ENCODE measurements at regions not wholly inside any gene's neighbourhood (a gene's known extent, or its start where the extent isn't known, plus 50 kb on each side); places are given as distances from the start of the nearest gene placed in this dataset.

DNA sequence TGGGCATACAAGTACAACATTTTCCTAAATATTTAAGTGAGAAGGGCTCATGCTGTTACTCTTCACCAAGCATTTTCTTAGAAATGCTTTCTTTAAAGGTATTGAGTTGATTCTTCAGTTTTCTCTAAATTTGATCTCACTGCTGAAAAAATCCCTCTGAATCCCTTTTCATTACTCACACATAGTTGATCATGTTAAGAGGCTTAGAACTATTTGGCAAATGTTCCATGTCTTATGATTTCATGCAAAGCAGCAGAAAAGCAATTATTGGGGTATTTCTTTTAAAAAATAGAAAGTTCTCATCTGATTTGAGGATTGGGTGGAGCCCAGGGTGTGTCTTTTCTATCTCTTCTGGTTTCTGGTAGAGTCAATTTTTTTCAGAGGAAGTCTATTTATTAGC, 1079.8 kb upstream of the ZEB2 start:
- peak; percentile 75 for DNase-seq

DNA sequence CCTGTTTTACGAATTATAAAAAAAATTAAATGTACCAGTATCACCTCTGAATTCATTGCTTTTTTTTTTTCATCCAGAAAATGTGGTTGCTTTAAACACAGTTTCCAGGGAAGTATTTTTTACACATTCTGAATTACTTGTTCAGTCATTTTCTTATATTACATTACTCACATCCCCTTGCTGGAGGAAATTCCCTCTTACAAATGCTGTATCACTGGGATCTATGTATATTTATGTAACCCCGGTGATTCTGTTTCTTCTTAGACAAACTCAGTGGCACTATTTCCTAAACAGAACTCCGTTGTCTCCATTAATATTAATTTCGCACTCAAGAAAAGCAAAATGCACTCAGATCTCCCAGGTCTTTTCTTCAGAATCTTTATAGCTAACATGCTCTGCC, 1078.5 kb upstream of the ZEB2 start:
- DNase-seq, result peak; percentile 76

DNA sequence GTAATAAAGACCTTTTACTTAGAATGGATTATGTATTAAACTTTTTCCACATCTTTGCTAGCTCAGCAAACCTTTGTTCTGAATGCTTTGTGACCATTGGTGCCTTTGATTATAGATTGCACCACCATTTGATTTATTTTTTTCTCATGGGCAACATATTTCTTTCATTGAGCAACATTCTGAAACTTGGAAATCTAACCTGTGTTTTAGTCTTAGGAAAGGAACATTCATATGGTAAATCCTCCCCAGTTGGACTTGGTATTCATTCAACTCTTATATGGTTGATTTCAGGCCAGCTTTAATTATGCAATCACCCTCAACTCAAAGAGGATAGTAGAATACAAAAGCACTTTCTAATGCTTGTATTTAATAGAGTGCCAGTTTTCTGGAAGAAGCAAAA, 1077.9 kb upstream of the ZEB2 start:
- DNase-seq, result no peak

DNA sequence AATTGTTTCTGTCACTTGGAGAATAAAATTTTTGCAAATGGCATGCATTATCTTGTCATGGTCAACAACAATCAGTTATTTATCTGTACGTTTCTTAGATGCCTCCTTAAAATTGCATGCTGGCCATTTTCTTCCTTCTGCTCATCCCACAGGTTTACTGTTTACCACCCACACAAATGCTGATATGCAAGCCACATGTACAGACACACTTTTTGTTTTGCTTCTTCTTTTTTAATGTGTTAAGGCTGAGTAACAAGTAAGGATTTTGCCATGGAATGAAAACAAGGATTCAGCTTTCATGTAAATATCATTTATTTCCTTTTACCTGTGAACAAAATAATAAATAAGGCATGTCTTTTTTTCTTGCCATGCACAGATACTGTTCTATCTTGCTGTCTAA, 1077.1 kb upstream of the ZEB2 start:
- DNase-seq, result no peak

DNA sequence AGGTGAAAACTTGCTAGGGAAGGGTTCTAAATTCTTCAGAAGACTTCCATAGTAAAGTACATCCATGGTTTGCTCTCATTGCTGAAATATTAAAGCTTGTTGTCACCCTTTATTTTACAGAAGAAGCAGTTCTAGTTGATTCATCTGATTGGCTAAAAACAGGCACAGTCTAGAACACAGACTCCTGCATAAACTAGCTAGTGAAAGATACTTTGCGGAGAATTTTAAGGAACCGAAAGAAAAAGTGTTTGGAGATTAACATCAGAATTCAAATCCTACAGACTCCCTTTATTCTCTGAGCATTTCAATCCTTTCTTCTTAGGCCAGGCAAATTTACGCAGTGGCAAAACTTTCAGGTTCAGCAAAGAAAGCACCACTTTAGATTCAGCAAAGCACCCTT, 1076.5 kb upstream of the ZEB2 start:
- DNase-seq, result no peak

DNA sequence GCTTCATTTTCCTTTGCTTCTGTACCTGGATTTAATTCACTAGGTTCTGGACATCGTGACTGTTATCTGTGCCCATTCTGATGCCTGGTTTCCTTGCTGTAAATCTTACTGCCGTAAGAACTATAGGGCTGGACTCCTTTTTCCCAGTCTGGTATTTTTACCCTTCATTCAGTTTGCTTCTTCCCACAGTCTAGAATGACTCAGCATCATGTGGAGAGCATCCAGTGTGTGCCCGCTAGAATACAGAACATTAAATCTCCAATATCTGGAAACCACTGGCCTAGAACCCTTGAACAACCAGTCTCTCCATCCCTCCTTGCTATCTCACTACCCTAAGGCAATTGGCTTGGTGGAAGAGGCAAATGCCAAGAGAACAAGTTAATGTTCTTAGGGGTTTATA, 1075.4 kb upstream of the ZEB2 start:
- DNase-seq, result peak; percentile 55

DNA sequence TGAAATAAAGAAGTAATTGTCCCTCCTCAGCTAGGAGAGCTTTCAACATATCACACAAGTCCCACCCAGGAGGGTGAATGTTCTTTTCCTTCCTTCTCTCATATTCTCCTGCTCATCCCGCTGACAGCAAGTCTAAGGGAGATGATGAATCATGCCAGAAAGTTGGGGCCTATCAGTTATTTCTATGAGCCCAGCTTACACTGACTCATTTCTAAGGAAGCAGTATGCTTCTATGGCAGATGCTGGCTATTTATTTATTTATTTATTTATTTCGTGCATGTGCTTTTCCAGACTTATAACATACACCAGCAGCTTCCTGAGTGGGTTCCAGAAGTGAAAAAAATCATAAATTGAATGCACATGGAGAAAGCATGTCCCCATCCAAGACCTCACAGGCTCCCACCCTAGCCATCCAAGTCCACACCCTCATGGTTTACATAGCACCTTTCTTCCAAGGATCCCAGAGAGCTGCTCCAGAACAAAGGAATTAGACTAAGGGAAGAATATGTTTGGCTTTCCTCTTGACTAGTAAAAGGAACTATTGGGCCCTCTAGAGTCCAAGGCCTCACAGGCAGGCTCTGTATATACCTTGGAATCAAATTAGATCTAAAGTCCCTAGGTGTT, 1074.2 kb upstream of the ZEB2 start:
- DNase-seq, result peak; percentile 96

DNA sequence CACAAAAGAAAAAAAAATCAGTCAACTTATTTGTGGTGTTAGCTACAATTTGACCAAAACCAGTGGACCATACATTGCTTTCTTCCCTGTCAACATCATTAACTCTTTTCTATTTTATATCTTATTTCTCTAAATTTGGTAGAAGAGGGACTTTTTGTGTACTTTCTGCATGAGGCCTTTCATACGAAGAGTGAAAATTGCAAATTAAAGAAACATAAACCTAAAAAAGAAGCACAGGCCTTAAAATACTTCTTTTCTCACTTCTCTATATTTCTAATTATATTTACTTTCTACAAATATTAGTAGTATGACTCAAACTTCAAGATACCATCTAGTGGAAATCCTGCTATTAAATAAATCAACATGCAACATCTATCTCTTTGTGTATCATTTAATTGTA, 1073.4 kb upstream of the ZEB2 start:
- DNase-seq, result no peak

DNA sequence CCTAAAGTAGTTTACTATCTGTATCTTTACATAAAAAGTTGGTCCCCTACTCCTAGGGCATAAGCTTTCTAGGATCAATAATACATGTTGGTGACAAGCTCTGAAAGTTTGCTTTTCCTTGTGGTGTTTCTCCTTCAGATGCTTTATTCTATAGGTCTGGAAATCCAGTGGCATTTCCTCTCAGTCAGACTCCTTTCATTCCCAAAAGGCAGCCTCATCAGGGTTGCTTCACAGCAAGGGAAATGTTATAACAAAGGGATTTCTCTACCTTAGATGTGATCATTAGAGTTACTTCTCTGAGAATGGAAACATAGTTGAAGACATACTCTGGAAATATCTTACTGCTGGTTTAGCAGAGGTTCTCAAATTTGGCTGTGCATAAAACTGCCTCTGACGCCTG, 1072.4 kb upstream of the ZEB2 start:
- DNase-seq, result peak; percentile 39

DNA sequence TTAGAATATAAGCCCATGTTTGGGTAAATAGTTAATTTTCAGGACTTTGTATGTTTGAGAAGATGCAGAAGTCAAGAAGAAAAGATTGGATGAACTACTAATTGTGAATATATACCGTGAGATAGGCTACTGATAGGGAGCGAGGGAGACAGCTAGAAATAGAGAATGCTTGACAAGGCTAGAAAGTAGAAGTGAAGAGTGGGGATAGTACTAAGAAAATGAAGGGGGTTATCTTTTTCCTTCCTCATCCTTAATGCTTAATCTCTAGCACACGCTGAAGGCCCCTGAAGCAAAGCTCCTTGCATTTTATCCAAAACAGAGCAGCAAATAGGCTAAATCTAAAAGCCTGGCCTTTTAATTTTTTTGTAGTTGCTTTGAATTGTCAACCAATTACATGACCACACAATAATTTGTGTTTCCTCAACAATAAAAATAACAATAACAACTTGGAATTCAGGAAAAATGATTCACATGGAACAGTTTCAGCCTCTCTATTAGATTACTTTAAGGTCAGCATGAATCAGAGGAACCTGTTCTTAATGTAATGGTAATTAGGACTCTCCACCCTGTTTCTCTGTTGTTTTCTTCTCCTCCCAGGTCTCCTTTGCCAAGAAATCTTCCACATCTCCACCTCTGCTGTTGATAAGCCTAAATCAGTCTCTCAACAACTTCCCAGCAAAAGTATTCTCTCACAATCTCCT, 1071.3 kb upstream of the ZEB2 start:
- no peak for DNase-seq

DNA sequence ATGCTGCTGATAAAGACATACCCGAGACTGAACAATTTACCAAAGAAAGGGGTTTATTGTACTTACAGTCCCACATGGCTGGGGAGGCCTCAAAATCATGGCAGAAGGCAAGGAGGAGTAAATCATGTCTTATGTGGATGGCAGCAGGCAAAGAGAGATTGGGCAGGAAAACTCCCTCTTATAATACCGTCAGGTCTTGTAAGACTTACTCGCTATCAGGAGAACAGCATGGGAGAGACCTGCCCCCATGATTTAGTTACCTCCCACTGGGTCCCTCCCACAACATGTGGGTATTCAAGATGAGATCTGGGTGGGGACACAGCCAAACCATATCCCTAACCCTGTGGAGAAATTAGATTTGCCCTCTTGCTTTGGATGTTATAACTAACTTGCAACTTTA, 1068.0 kb upstream of the ZEB2 start:
- no peak for DNase-seq

DNA sequence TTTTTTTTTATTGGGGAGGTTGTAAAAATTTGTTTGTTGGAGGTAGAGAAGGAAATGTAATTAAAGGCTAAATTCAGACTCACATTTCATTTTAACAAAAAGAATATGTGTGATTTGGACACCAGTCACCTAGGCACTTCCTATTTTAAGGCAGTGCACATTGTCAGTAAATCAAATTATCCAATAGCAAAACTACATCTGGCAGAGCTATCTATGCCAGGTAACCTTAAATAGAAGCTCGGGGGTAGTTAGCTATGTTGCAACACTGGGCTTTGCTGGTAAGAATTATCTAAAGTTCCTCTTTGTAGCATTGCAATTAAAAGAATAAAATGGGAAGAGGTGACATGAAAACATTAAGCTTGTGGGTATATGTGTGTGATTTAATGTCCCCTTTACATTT, 1064.4 kb upstream of the ZEB2 start:
- DNase-seq, result no peak

DNA sequence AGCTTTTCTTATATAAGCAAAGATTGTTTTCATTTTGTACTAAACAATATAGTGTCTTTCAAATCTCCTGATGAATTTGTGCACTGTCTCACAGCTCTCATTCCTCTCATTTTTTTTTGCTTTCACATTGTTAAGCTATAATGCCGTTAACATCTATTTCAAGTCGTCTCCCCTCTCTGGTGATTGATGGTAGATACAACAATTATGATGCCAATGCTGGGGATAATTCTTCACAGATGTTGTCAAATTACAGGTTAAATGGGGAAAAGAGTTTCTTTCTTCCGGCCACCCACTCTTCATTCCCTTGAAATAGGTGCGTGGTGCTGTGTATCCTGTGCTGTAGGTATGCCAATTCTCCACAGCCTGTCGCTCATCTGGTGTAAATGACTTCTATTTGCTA, 1053.7 kb upstream of the ZEB2 start:
- DNase-seq, result no peak

DNA sequence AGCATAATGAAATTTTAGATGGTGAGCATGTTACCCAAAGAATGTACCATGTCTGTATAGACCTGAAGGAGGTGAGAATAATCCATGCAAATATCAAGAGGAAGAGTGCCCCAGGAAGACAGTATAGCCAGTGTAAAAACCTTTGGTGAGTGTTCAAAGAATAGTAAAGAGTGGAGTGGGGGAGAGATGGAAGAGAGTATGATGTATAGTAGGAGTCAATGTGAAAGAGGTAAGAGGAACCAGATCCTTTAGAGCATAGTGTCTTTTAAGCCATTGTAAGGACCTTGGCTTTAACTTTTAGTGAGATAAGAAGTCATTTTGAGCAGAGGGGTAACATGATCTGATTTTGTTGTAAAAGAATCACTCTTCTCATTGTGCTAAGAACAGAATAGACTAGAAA, 1052.3 kb upstream of the ZEB2 start:
- no peak for DNase-seq

DNA sequence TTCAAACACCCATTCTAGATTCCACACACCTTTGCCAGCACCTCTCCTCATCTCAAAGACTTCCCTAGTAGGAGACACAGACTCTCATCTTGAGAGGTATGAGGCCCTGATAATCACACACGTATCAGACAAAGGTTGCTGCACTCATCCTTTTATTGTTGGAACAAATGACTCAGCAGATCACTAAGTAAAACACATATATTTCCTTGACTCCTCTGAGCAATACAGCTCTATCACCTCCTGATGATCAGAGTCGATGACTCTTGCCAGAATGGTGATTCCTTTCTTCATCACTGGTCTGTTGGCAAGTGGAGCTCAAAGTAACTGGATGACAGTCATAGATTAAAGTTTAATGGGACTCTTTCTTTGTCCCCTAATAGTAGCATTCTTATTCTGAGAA, 1049.2 kb upstream of the ZEB2 start:
- DNase-seq, result peak; percentile 11

DNA sequence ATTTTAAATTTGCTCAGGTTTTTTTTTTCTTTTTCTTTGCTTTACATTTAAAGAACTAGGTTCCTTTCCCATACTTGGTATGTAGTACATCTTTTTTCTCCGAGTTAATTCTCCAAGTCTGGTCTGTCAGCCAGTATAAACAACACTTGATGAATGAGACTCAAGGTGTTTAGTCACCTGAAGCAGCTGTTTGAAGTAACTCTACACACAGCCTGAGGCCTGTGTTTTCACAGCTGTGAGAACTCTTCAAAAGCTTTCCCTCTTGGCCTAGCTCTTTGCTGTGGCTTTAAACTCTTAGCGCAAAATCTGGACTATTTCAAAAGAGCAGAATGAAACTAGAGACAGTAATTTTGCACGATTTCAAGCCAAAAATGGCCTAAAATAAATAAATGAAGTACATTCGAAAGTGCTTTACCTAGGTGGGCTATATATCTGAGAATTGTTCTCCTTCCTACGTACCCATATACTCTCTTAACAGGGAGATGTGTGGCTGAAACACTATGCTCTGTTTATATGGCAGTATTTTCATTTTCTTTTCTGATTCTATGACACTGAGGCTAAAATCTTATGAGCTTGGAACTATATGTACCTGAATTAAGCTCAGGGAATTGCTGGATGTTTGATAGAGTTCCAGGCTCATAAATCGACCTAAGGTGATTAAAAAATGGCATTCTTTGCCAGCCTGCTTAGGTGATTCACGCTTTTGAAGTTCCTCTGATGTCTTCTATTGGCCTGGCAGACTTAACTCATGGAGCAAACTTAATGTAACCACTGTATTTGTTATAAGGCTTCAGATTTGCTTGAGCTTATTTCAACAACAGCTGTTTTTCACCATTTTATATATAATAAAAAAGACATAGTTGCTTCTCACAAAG, 1044.1 kb upstream of the ZEB2 start:
- DNase-seq, result no peak

DNA sequence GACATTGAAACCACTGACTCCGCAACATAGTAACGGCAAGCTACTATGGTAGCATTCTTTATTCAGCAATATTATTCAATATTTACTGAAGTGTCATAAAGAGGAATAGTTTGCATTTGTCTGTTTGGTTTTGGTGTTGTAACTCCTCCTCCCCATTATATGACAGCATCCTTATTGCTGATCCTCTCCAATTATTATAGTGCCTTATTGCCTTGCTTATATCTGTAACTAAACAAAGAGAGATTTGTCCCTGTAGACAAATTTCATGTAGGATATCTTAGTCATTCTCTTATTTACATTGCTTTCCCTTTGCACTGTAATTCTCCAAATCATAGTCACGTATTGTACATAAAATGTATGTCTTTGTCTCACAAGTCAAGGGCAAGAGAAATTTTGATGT, 1041.2 kb upstream of the ZEB2 start:
- DNase-seq, result no peak

DNA sequence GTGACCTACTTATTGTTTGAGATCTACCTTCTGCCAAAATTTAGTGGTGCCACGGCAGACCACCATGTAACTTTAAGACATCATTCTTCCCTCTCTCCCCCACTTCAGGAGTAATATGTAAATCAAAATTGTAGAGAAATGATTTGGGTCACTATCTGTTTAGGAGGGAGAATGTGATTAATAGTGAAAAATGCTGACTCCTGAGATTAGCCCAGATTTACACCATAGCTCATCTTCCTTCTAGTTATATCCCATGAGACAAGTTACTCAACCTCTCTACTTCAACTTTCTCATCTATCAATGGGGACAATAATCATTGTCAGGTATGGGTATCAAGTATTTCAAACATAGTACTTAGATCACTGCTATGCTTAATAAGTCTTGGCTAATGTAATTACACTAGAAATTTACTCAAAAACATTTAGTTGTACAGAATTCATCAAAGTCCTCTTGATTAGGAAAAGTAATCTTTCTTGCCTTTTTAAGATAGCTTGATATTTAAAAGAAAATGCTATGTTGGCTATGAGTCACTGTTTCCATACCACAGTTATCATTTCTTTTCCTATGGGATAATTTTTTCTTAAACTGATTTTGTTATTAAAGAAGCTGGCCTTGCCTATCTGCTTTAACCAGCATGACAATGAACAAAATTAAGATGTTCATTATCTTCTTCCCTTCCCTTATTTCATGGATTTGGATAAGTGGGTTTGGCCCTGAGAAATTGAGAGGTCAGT, 1038.9 kb upstream of the ZEB2 start:
- DNase-seq, result peak; percentile 42

DNA sequence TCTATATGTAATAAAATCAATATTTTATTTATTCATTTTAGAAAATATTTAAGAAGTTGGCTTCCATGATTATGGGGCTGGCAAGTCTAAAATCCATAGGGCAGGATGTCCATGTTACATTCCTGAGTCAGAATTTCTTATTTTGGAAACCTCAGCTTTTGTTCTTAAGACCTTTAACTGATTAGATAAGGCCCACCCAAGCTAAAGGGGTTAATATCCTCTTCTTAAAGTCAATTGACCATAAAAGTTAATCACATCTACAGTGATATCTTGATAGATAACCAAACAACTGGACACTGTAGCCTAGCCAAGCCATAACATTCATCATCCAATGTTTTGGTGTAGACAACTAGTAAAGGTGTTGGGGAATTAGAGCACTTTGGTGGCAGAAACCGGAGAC, 1035.4 kb upstream of the ZEB2 start:
- no peak for DNase-seq

DNA sequence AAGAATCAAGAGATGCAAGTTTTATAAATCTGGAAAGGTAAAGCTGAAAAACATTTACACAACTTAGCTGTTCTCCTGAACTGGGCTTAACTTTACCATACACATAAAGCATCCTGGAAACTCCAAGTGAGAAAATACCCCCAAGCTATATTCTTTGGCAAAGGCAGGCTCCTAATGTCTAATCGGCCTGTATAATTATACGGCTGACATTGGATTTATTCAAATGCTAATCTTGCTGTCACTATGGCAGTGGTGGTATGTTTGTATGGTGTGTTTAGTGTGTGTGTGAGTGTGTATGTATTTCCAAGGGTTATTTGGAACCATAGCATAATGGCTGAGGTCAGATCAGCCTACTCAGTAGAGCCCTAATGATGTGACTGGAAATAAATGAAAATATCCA, 1031.8 kb upstream of the ZEB2 start:
- no peak for DNase-seq

DNA sequence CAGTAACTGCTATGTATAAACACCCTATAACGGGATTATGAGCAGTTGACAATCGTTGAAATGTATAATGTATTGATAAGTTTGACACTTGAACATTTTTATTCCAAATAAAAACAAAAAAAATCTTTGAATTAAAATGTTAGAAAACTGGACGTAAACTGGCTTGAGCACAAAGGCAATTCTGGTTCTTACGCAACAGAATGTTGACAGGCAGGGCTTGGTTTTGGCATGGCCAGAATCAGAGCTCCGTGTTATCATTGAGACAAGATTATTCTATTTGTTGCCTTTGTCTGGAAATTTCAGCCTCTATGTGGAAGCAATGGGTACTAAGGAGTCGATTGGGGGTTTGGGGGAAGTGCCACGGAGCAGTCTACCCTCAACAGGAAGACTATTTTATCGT, 1028.6 kb upstream of the ZEB2 start:
- DNase-seq, result no peak

DNA sequence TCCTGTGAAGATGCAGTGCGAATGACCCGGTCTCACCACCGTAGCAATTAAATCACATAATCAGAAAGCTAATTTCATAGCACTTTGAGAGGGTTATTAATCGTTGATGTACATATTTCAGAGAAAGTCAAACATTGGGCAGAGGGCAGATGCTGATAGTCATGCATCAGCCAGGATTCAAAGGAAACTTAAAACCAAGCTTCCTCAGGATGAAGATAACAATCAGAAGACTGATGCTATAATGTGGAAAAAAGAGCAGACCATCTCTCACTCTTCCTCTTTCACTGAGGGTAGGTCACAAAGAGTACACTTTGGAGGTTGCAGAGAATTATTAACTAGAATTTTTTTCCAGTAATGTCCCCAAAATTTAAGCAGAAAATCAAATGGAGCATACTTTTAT, 1027.7 kb upstream of the ZEB2 start:
- no peak for DNase-seq

DNA sequence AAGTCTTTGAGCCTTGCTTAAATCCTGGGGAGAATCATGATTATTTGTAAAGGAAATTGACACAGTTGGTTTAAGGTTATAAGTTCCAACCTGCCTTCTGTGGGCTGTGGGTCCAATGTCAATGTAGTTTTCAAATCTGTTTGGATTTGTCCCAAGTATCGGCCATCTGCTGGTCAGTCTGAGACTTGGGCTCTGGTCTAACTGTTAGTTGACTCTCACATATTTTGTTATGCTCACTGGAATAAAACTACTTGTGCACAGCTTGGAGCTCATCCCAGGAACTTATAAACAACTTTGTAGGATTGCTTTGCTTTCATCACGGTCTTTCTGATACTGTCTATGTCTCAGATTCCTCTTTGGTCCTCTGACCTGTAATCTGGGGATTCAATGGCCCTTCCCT, 1026.2 kb upstream of the ZEB2 start:
- DNase-seq, result no peak
